ENCODE measurements at regions not wholly inside any gene's neighbourhood (a gene's known extent, or its start where the extent isn't known, plus 50 kb on each side); places are given as distances from the start of the nearest gene placed in this dataset.

GRCh38 chr13:88125055-88125454 is 453.9 kb downstream of the SLITRK5 start:
- H3K79me2 ChIP-seq (replicated peaks; ENCODE audit: insufficient read depth), result no peaks in the 10 kb centered on the region
- Mint-ChIP-seq H3K9me3 (peaks cover 3% of the 10 kb centered on the region; the same call in 2 of the 3 replicates), H3K4me1 (peaks cover 16% of the 10 kb centered on the region), H3K4me3 (no peak overlapping the region), H3K27ac (no peak overlapping the region), H3K36me3 (ENCODE audit: low read depth) (no peaks in the 10 kb centered on the region), H3K27me3 (ENCODE audit: insufficient read depth, low read depth, poor library complexity) (no peaks in the 10 kb centered on the region)
- DNase-seq (ENCODE audit: low spot score) (no peak), ATAC-seq (no peak)
- H3F3A ChIP-seq (replicated peaks; ENCODE audit: low read depth), result no peaks in the 10 kb centered on the region
- H3K9me2 ChIP-seq (ENCODE audit: insufficient read depth), result no peaks in the 10 kb centered on the region; the same call in 1 of the 2 replicates
- H3K36me3 ChIP-seq (ENCODE audit: insufficient read depth), result no peaks in the 10 kb centered on the region
- no peak overlapping the region for H3K4me3 ChIP-seq
- H3K27ac ChIP-seq (ENCODE audit: low read depth), result no peak overlapping the region
- H4K20me1 ChIP-seq (replicated peaks; ENCODE audit: insufficient read depth), result no peaks in the 10 kb centered on the region
- no peak overlapping the region for H3K4me2 ChIP-seq
- TF ChIP-seq STAT1 (IDR thresholded peaks at IDR 0.05; ENCODE audit: unreplicated experiment), result no peak
- TF ChIP-seq CREB1 (CRISPR knock-in tag; IDR thresholded peaks at IDR 0.05; ENCODE audit: low read depth), result no peak
- no peak for TF ChIP-seq EZH2 (IDR thresholded peaks at IDR 0.05; ENCODE audit: low read depth, unreplicated experiment)
- TF ChIP-seq ZNF462 (CRISPR knock-in tag; IDR thresholded peaks at IDR 0.05), result no peak
- TF ChIP-seq JUNB (IDR thresholded peaks at IDR 0.05; ENCODE audit: unreplicated experiment), result no peak
- TF ChIP-seq ZNF114 (CRISPR knock-in tag; IDR thresholded peaks at IDR 0.05), result no peak
- TF ChIP-seq ZNF331 (CRISPR knock-in tag; IDR thresholded peaks at IDR 0.05; ENCODE audit: low read depth), result no peak
- TF ChIP-seq CTCF (conservative IDR thresholded peaks at IDR 0.05; ENCODE audit: low read depth in 2 of 2), result no peak
- TF ChIP-seq ETS1 (IDR thresholded peaks at IDR 0.05), result no peak
- no peak for TF ChIP-seq POLR2AphosphoS5 (IDR thresholded peaks at IDR 0.05; ENCODE audit: low read depth)
- TF ChIP-seq EZH2phosphoT487 (IDR thresholded peaks at IDR 0.05; ENCODE audit: unreplicated experiment), result no peak
- H3K27me3 ChIP-seq (ENCODE audit: insufficient read depth), result no peaks in the 10 kb centered on the region
- no peak overlapping the region for H2AFZ ChIP-seq
- peaks cover 13% of the 10 kb centered on the region; the same call in 1 of the 2 replicates for H3K4me1 ChIP-seq (ENCODE audit: insufficient read depth)

Measured in GM23338 (cell line).